Osteoblast (primary cell): ENCODE measurements at regions not wholly inside any gene's neighbourhood (a gene's known extent, or its start where the extent isn't known, plus 50 kb on each side); places are given as distances from the start of the nearest gene placed in this dataset.

Source experiments
- DNase-seq: peaks from one replicate; pipeline ENCODE4 v3.0.0; 2011; ENCODE audit warnings: low spot score, mixed read lengths; ENCODE audit not compliant: insufficient read length; ENCODE audit errors: missing footprints
- H2AFZ ChIP-seq: 2 replicates; pipeline ENCODE4 v1.6.0; 2011; ENCODE audit warnings: mild to moderate bottlenecking, low read length
- H3K27ac ChIP-seq: 2 replicates; pipeline ENCODE4 v1.5.1; 2011; ENCODE audit warnings: mild to moderate bottlenecking, low read depth, low read length, moderate library complexity
- H3K27me3 ChIP-seq: 2 replicates; pipeline ENCODE4 v1.6.0; 2012; ENCODE audit warnings: mild to moderate bottlenecking, control low read depth, inconsistent platforms, low read length, moderate library complexity; ENCODE audit not compliant: insufficient read depth
- H3K36me3 ChIP-seq: 2 replicates; pipeline ENCODE4 v1.5.1; 2011; ENCODE audit warnings: mild to moderate bottlenecking, low read length, control low read depth, moderate library complexity; ENCODE audit not compliant: insufficient read depth
- H3K4me1 ChIP-seq: 2 replicates; pipeline ENCODE4 v1.5.1; 2011; ENCODE audit warnings: mild to moderate bottlenecking, low read length, control low read depth, moderate library complexity; ENCODE audit not compliant: insufficient read depth
- H3K4me2 ChIP-seq: 2 replicates; pipeline ENCODE4 v1.6.0; 2011; ENCODE audit warnings: mild to moderate bottlenecking, low read length; ENCODE audit not compliant: insufficient read depth
- H3K4me3 ChIP-seq: fragments of 200-600 bp; sonication (generic); 3 replicates; pipeline ENCODE4 v1.5.1; 2012; ENCODE audit warnings: mild to moderate bottlenecking, low read length, inconsistent platforms; ENCODE audit not compliant: insufficient read depth
- H3K79me2 ChIP-seq: 2 replicates; pipeline ENCODE4 v1.6.0; 2012; ENCODE audit warnings: mild to moderate bottlenecking, low read length, control low read depth, inconsistent platforms; ENCODE audit not compliant: insufficient read depth
- H3K9me3 ChIP-seq: 2 replicates; pipeline ENCODE4 v1.5.1; 2011; ENCODE audit warnings: low read depth, low read length, control low read depth
- H4K20me1 ChIP-seq: 2 replicates; pipeline ENCODE4 v1.6.0; 2012; ENCODE audit warnings: mild to moderate bottlenecking, low read length, control low read depth; ENCODE audit not compliant: insufficient read depth
- CTCF ChIP-seq: IDR thresholded peaks from 2 replicates; pipeline ENCODE4 v1.5.1; 2011; ENCODE audit warnings: mild to moderate bottlenecking, low read depth, low read length, moderate library complexity; ENCODE audit errors: extremely low read depth

- Histone ChIP-seq H3K79me2 (no peaks in the 10 kb centered on the region), H3K4me2 (no peak overlapping the region), H3K4me1 (peaks cover 2% of the 10 kb centered on the region), H3K36me3 (no peaks in the 10 kb centered on the region), H3K27me3 (no peaks in the 10 kb centered on the region), H3K9me3 (no peaks in the 10 kb centered on the region), H3K27ac (no peak overlapping the region), H3K4me3 (no peak overlapping the region), H2AFZ (no peak overlapping the region), H4K20me1 (no peaks in the 10 kb centered on the region)
- DNase-seq, result no peak
- TF ChIP-seq CTCF, result no peak
Measured at GRCh38 chr13:72431981-72432682, 295.3 kb downstream of the MZT1 start.

DNA sequence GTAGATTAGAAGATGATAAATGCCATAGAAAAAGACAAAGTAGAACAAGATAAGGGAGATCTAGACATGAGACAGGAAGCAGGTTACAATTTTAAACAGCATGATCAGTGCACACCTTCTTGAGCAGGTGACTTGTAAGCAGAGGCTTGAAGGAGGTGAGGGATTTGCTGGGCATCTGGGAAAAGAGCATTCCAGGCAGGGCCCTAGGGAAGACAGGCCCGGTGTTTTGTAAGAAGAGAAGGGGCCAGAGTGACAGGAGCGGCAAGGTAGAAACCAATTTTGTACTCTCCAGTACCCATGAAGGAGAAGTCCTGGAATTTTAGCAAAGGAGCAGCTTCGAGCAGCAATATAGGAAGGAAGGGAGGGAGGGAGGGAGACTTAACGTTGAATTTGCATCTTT is 296.5 kb downstream of the MZT1 start:
- DNase-seq, result no peak
- H3K4me2 ChIP-seq, result no peak overlapping the region
- no peaks in the 10 kb centered on the region for H3K79me2 ChIP-seq
- H2AFZ ChIP-seq, result no peak overlapping the region
- no peaks in the 10 kb centered on the region for H3K4me1 ChIP-seq
- H3K36me3 ChIP-seq, result no peaks in the 10 kb centered on the region
- no peaks in the 10 kb centered on the region for H3K9me3 ChIP-seq
- no peak for TF ChIP-seq CTCF
- H3K27ac ChIP-seq, result no peak overlapping the region
- no peaks in the 10 kb centered on the region for H3K27me3 ChIP-seq
- no peaks in the 10 kb centered on the region for H4K20me1 ChIP-seq
- no peak overlapping the region for H3K4me3 ChIP-seq

GRCh38 chr13:72427757-72428528 is 299.5 kb downstream of the MZT1 start:
- H3K79me2 ChIP-seq, result no peaks in the 10 kb centered on the region
- H3K4me2 ChIP-seq, result no peak overlapping the region
- H3K27me3 ChIP-seq, result no peaks in the 10 kb centered on the region
- no peak overlapping the region for H2AFZ ChIP-seq
- no peaks in the 10 kb centered on the region for H3K9me3 ChIP-seq
- H3K4me3 ChIP-seq, result no peak overlapping the region
- no peaks in the 10 kb centered on the region for H3K36me3 ChIP-seq
- TF ChIP-seq CTCF, result no peak
- no peak for DNase-seq
- H4K20me1 ChIP-seq, result no peaks in the 10 kb centered on the region
- H3K4me1 ChIP-seq, result no peaks in the 10 kb centered on the region
- no peak overlapping the region for H3K27ac ChIP-seq

GRCh38 chr13:72424059-72424458 is 303.4 kb downstream of the MZT1 start:
- H3K27ac ChIP-seq, result no peak overlapping the region
- H3K79me2 ChIP-seq, result no peaks in the 10 kb centered on the region
- H3K4me1 ChIP-seq, result no peaks in the 10 kb centered on the region
- no peaks in the 10 kb centered on the region for H3K27me3 ChIP-seq
- TF ChIP-seq CTCF, result no peak
- no peaks in the 10 kb centered on the region for H4K20me1 ChIP-seq
- DNase-seq, result no peak
- no peak overlapping the region for H3K4me3 ChIP-seq
- H3K9me3 ChIP-seq, result no peaks in the 10 kb centered on the region
- no peaks in the 10 kb centered on the region for H3K36me3 ChIP-seq
- no peak overlapping the region for H2AFZ ChIP-seq
- no peak overlapping the region for H3K4me2 ChIP-seq
